ELF-1 (cell line): ENCODE measurements at regions not wholly inside any gene's neighbourhood (a gene's known extent, or its start where the extent isn't known, plus 50 kb on each side); places are given as distances from the start of the nearest gene placed in this dataset.
"Not testable (repeated sequence)": the region's sequence is repeated elsewhere in the genome, so short reads cannot be mapped to it uniquely, and the experiment has no call there.

Source experiments
- DNase-seq: peaks from one replicate; pipeline ENCODE4 v3.0.0-alpha.2; 2016; ENCODE audit warnings: low read depth, low spot score

DNA sequence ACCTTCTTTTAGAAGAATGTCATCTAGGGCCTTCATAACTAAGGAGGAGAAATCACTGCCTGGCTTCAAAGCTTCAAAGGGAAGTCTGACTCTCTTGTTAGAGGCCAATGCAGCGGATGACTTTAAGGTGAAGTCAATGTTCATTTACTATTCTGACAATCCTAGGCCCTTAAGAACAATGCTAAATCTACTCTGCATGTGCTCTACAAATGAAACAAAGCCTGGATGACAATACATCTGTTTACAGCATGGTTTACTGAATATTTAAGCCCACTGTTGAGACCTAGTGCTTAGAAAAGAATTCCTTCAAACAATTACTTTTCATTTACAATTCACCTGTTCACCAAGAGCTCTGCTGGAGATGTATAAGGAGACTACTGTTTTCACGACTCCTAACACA, 160.4 kb upstream of the EPHA3 start:
- no peak for DNase-seq

DNA sequence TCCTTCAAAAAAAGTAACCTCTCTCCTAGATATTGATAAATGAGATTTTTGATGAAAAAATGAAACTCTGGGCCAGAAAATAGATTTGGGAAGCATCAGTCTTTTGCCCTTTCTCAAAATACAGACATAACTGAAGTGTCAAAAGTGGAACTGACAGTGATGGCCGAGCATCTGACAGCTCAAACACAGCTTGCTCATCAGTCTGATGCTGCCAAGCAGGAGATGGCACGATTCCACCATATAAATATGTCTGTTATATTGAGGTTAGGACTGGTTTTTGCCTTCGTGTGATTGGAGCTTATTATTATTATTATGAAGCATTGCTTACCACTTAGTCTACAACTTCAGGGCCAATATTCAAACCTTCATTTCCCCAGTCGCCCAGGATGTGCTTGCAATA, 152.6 kb upstream of the EPHA3 start:
- no peak for DNase-seq

DNA sequence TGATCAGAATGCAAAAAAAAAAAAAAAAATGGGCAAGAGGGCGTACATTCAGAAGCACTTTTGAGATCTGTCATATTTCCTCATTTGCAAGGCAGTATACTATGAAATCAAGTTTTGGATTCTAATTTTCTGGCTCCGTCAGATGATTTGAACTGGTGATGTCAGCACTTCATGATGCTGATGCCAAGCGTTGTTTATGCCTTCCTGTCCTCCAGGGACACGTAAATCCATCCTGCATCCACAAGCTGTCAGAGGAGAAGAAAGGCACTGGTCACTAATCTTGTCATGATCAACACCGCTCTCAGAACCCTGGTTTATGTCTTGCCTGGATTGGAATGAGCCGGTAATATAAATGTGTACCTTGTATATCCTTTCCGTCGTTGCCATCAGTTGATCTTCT, 152.1 kb upstream of the EPHA3 start:
- no peak for DNase-seq

DNA sequence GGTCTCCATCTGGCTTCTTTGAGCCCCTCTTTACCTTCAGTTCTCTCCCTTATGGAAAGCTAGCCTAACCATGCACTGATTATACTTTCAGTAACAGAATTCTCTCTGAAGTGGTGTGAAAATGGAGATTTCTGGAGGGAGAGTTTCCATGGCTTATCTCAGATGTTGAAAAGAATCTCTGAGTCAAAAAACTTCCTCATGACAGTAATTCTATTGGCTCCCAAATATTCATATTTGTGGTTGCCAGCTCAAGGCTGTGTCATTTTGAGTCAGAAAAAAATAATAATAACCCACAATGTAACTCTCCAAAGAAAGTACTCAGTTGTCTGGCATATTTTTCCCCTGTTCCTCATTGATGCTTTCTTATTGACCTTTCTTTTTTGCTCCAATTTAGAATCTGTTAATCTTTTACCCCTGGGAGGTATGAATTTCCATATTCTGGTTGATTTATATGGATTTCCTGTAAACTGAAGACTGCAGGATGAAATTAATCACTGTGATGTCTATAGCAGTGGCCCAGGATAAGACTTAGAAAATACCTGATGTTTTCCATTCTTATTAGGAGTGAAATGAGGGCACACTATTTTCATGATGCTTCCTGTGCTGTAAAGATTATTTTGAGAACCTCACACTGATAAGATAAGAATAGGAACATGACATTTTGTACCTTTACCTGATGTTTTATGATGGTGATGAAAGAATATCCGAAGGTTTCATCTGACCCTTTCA, 149.5 kb upstream of the EPHA3 start:
- no peak for DNase-seq

DNA sequence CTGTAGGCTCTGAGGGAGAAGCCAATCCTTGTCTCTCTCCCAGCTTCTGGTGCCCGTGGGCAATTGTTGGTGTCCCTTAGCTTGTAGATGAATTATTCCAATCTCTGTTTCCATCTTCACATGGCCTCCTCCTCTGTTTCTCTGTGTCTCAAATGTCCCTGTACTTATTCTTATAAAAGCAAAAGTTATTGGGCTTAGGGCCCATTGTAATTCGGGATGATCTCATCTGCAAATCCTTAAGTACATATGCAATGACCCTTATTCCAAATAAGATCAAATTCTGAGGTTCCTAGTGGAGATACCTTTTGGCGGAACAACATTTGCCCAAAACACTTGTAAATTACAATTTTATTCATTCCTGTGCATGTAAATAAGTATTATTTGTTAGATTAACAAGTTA, 147.4 kb upstream of the EPHA3 start:
- no peak for DNase-seq

DNA sequence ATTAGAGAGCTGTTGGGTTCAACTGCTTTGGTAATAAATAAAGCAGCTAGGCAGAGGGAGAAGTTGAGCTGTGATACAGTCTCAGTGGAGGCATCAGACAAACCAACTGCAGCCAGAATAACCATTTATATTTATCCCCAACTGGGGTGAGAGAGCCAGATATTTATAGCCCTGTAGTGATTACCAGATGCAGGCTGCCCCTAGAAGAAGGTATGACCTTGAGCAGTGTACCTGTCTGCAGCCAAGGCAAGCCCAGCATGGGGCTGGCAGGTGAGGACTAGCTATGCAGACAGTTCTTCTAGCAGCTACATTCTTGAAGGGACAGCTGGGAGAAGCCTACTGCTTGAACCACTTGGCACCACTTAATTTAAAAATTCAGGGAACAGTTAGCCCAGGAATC, 144.4 kb upstream of the EPHA3 start:
- DNase-seq, result no peak

DNA sequence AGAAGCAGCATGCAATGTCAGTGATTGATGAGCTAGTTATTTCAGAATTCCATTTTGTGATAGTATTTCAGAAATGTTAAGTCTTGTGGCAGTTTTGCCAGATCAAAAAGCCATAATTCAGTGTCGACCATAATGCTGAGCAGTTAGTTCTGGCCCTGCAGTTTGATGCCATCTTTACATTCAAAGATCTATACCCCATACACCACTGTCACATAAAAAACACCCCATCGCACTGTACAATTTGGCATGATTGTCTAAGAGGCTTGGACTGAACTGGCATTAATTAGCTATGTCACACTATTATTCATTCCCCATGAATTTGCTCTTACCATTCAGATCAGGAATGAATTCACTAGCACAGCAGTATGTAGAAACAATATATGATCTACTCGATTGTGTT, 127.7 kb upstream of the EPHA3 start:
- DNase-seq, result no peak

DNA sequence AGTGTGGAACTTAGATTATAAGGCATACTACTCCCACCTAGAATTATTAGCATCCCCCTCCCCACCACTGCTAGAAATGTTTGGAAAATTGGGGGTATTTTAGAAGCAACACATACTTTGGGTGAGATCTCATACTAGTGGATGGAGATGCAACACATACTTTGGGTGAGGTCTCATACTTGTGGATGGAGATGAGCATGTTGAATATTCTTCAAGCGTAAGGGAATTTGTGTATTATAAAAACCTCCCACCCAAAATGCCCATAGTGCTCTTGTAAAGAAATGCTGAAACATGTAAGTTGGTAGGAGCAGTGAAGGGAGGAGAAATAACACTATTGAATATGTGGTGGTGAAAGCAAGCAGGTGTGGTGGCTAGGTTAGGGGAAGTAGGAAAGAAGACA, 124.0 kb upstream of the EPHA3 start:
- no peak for DNase-seq

DNA sequence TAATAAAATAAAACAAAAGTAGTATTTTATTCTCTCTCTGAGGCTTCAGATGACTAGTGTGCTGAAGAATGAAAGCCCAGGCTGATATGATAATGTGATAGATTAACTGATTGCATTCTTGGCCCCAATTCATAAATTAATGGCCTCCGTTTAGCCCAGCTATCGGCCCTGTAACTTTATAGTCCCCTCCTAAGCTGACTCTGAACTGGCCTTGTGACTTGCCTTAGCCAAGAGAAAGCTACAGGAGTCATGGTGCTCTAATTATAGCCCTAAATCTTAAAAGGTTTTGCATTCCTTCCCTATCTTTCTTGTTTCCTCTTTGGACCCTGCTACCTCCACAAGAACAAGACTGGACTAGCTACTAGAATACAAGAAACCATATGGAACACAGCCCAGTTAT, 123.2 kb upstream of the EPHA3 start:
- DNase-seq, result no peak

DNA sequence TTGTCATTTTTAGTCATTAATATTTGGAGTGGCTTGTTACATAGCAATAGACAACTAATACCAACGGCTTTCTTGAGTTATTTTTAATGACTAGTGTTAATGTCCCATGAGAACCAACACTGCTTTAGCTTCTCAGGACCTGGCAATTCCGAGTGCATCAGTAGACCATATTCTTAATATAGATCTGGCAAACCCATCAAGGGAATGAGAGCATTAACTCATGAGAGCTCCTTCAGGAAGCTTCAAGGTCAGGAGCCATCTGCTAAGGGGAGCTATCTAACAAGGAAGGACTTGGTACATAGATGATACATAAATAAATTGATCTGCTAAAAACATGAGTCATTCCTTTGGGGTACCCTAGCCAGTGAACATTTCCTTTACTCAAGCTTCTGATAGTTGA, 122.6 kb upstream of the EPHA3 start:
- no peak for DNase-seq

DNA sequence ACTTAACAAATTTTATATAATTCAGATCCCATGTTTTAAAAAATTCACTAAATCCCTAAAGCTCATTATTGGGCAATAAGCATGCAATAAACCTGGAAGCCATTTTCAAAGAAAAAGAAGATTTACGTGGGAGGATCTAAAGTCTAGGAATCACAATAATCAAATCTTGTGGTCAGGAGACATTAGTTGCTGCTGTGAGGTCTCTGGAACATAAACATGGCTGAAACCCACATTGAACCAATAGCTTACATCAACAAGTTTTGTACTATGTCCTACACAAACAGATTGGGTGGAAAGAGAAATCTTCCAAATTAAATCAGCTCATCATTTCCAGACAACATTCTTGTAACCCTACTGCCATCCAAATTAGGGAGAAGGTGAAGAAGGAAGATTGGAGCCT, 121.9 kb upstream of the EPHA3 start:
- DNase-seq, result no peak

DNA sequence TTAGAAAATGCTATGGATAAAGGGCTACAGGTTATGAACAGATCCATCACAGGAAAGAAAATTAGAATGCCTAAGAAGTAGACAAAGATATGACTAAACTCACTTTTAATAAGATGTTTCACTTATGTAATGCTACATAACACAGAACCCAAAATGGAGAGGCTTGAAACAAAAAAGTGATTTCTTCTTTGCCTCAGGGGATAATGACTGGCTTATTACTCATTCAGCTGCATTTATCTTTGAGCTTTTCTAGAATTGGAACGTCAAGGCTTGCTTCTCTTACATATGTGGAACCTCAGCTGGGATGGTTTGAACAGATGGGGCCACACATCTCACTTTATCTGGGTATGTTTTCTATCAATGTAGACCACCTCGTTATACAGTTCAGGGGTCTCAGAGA, 120.6 kb upstream of the EPHA3 start:
- DNase-seq, result no peak

DNA sequence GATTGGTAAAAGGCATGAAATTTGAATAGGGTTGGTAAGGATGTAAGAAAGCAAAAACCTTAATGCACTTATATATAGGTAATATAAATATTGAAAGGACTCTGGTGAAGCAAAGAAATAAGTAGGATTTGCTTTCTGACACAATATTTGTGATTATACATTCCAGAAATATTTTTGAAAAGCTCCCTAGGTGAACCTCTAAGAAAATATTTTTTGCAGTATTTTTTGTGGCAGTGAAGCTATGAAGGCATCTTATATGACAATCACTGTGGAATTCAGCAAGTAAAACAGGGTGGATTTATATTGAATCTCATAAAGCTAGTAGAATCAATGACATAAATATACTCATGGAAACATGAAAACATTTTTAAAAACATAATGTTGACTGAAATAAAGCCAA, 119.6 kb upstream of the EPHA3 start:
- DNase-seq, result no peak

DNA sequence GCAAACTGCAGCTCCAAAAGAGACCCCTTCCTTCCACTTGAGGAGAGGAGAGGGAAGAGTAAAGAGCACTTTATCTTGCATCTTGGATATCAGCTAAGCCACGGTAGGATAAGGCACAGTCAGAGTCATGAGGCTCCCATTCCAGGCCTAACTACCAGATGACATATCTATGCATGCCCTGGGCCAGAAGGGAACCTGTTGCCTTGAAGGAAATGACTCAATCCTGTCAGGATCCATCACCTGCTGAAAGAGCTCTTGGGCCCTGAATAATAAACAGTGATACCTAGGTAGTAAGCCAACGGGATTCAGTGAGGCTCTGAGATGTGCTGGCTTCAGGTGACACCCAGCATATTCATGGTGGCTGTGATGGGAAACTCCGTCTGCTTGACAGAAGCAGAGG, 118.5 kb upstream of the EPHA3 start:
- DNase-seq, result no peak

DNA sequence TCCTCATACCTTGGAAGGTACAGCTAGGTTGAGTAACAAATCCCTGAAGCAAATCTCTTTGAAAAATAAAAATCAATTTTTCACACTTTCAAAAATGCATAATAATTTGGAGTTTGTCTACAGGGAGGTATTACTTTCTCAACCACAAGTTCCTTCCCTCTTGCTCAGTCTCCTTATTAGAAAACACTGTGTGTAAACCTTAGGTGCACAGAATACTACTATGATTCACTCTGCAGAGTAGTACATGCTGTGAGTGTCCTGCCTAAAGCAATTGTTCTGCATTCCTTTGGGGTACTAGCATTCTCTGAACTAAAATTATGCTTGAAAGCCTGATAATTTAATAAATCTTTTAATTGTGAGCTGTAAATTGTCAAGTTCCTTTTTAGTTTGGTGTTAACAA, 115.9 kb upstream of the EPHA3 start:
- no peak for DNase-seq

DNA sequence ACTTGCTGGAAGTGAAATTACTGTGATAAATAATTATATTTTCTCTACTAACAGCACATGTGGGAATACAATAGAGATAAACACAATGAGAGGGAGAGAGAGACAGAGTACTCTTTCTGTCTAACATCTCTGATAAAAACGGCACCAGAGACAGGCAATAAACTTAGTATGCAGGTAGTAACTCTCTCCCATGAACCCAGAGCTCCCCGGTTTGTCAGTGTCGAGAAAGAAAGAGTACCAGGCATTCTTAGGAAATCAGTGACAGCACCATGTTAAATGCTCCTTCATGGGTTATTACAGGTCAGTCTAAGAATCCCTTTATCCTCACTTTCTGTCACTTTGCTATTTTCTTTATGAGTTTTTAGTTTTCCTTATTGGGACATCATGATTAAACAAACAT, 110.7 kb upstream of the EPHA3 start:
- DNase-seq, result no peak

DNA sequence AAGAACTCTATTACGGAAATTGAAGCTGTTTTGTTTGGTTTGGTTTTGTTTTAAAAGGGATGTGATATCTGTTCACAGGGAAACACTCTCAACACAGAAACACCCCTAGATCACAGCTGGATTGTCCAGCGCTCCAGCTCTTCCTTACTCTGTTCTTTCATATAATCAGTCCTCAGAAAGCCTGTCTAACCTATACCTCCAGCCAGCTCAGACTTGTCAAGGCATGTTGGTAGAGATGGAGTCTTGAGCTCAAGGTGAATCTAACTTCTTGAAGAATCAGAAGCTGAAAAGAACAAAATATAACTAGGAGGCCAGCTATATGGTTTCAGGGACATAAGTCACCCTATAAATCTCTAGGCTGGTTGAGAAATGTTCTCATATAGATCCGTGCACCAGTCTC, 110.2 kb upstream of the EPHA3 start:
- no peak for DNase-seq

DNA sequence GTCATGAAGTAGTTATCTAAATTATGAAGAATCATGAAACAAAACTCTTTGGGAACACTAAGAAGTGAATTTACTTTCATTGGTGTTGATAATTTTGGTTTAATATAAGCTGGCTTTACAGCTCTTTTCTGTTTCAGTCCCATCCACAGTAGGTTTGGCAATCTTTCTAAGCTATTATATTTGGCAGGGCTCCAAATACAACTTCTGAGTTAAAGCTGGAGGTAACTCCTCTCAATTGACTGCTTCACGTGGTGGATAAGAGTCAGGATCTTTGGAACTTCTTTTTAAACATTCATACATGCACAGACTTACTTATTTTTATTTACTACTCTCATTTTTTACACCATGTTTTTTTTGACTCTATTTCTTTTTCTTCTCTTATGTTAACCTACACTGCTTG, 106.5 kb upstream of the EPHA3 start:
- no peak for DNase-seq

DNA sequence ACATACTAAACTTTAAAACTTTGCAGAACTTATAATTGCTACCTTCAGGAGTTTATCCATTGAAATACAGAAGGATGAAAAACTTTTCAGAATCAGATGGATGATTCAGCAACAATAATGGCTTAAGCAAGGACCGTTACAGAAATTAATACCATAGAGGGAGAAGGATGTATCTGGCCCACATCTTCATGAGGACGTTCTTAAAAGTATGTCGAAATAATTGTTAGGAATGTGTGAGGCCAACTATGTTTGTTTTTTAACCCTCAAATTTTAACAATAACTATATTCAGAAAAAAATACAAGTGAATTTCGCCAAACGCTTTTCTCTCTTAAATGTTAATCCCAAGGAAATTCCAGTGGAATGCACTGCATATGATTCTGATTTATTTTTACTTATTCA, 105.2 kb upstream of the EPHA3 start:
- no peak for DNase-seq

DNA sequence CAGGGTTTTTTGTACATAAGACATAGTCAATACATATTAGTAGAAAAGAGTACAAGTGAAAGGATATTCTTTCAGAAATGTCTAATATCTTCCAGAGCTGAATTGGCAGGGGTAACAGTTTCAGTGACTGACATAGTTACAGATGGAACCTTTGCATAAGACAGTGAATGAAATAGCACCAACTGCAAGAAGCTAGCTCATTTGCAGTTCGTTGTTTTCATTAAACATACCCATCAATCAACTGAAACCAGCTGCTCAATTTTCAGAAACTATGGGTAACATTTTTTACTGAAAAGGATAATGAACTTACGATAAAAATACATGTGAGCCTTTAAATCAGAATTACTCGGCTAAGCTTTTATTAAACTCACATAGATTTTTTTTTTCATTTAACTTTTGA, 93.9 kb upstream of the EPHA3 start:
- no peak for DNase-seq

DNA sequence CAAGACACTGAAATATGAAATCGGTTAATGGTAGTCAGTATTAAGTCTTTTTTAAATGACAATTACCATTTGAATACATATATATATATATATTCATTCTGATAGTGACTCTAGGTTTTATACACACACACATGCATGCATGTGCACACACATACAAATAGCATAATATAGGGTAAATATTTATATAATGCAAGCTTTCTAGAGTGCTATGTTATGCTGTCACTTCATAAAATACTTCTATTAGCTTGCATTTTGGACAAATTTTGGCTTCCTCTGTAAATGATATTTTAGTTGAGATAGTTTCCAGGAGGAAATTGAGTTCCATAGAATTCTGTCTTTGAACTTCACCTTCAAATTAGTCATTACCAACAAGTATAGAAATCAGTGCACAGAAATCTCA, 89.9 kb upstream of the EPHA3 start:
- DNase-seq, result no peak

DNA sequence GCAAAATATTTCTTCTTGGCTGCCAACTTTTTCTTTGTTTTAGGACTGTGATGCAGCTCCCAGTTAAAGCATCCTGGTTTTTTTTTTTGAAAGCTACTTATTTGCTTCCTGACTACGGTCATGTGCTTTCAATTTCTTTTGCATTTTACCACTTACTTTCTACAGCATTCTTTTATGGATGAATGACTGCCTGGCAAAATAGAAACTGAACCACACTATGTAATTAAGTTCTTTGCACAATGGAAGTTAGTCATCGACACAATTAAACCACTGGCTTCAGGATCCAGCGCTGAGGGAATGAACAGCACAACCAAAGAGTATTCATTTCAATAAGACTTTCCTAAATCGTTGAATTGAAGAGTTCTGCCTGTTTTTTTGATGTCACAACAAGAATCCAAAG, 82.2 kb upstream of the EPHA3 start:
- DNase-seq, result no peak

DNA sequence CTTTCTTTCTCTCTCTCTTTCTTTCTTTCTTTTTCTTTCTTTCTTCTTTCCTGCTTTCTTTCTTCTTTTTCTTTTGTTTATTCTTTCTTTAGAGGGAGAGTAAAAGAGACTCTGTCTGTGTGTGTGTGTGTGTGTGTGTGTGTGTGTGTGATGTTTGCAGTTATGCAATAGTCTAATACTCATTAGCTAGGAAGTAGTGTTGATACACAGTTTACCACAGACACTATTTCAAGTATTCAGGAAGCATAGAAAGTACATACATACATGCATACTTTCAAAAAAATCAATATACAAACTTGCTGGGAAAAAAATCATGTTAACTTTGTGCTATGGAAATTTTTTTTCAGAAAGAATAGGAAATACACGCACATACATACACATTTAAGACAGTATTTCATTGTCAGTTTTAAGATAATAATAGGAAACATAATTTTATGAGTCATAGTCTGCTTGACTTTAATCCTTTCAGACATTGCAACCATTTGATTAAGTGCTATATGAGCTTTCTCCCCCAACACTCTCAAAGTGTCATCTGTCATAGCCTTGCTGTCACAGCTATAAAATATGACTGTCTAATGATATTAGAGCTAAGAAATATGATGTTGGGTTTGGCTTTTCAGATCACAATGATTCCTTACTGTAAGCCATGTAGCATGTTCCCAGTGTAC, 74.9 kb upstream of the EPHA3 start:
- no peak for DNase-seq

DNA sequence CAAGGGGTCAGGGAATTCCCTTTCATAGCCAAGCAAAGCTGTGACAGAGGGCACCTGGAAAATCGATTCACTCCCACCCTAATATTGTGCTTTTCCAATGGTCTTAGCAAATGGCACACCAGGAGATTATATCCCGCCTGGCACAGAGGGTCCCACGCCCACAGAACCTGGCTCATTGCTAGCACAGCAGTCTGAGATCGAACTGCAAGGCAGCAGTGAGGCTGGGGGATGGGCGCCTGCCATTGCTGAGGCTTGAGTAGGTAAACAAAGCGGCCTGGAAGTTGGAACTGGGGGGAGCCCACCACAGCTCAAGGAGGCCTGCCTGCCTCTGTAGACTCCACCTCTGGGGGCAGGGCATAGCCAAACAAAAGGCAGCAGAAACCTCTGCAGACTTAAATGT, 72.7 kb upstream of the EPHA3 start:
- not testable (repeated sequence) for DNase-seq
